GM12878 (cell line): ENCODE measurements at regions not wholly inside any gene's neighbourhood (a gene's known extent, or its start where the extent isn't known, plus 50 kb on each side); places are given as distances from the start of the nearest gene placed in this dataset.

Experiments
- CBX5 ChIP-seq: sonication (generic); IDR thresholded peaks from 2 replicates; pipeline ENCODE4 v1.6.1; 2016; ENCODE audit warnings: low read depth, moderate library complexity, mild to moderate bottlenecking, inconsistent platforms
- CTCF ChIP-seq, 3 experiments: IDR thresholded peaks in 2 of 3; conservative IDR thresholded peaks in 1 of 3; 2 replicates each; pipeline ENCODE4 v1.5.1; 2011; ENCODE audit warnings: low read depth in 3 of 3, low read length in 3 of 3, mild to moderate bottlenecking in 3 of 3, control low read depth in 2 of 3, moderate library complexity in 2 of 3, inconsistent platforms in 1 of 3, mixed read lengths in 1 of 3; ENCODE audit not compliant: control insufficient read depth in 2 of 3, insufficient read depth in 1 of 3; ENCODE audit errors: extremely low read depth in 1 of 3
- EZH2 ChIP-seq: IDR thresholded peaks from 2 replicates; pipeline ENCODE4 v1.6.1; 2012; ENCODE audit warnings: low read depth, mild to moderate bottlenecking, control low read depth, inconsistent platforms, low read length, borderline replicate concordance; ENCODE audit not compliant: control insufficient read depth
- HDAC2 ChIP-seq: fragments of 200-600 bp; sonication (generic); IDR thresholded peaks from 2 replicates; pipeline ENCODE4 v1.6.1; 2017

GRCh38 chr9:82263619-82264018 lies 275.0 kb downstream of the SPATA31D1 start:
- TF ChIP-seq HDAC2 (no peak), EZH2 (no peak), CTCF (IDR thresholded peaks at IDR 0.05 in 2 of 3, conservative IDR thresholded peaks at IDR 0.05 in 1 of 3; ENCODE audit: control insufficient read depth in 2 of 3, extremely low read depth in 1 of 3, insufficient read depth in 1 of 3, low read depth in 3 of 3, low read length in 3 of 3) (no peak), CBX5 (no peak)
